Natural killer cell (primary cell): ENCODE measurements at regions not wholly inside any gene's neighbourhood (a gene's known extent, or its start where the extent isn't known, plus 50 kb on each side); places are given as distances from the start of the nearest gene placed in this dataset.

ENCODE experiments used
- ATAC-seq, 3 donors: fragments of 150-1000 bp in 2 of 3; fragments of 200-7000 bp in 1 of 3; cut with Tn5 transposase; 1 replicate in 1 of 3; 2 replicates in 2 of 3; pipeline ENCODE4 v1.10.0; 2021; ENCODE audit warnings: mild to moderate bottlenecking in 2 of 3, moderate library complexity in 2 of 3
- DNase-seq, 2 donors: peaks; one replicate each; pipeline versions ENCODE4 v3.0.0 to v3.0.0-alpha.2; 2013 to 2021; ENCODE audit warnings: mixed read lengths in 1 of 2
- H3K27ac ChIP-seq: one replicate; pipeline ENCODE4 v1.5.1; 2013; ENCODE audit warnings: mild to moderate bottlenecking, low read length
- H3K27me3 ChIP-seq: one replicate; pipeline ENCODE4 v1.6.1; 2013; ENCODE audit warnings: low read length; ENCODE audit not compliant: control insufficient read depth, insufficient read depth
- H3K36me3 ChIP-seq: one replicate; pipeline ENCODE4 v1.6.1; 2013; ENCODE audit warnings: low read length; ENCODE audit not compliant: control insufficient read depth, insufficient read depth
- H3K4me1 ChIP-seq: one replicate; pipeline ENCODE4 v1.6.1; 2013; ENCODE audit warnings: low read length; ENCODE audit not compliant: control insufficient read depth, insufficient read depth
- H3K4me3 ChIP-seq: one replicate; pipeline ENCODE4 v1.5.1; 2013; ENCODE audit warnings: low read length
- H3K9me3 ChIP-seq: one replicate; pipeline ENCODE4 v1.6.1; 2013; ENCODE audit warnings: low read length; ENCODE audit not compliant: control insufficient read depth, insufficient read depth
- H3K27ac Mint-ChIP-seq, 2 donors: one replicate each; pipeline ENCODE4 v1.8.0; 2022; ENCODE audit warnings: mild to moderate bottlenecking in 2 of 2, mixed read lengths in 2 of 2, moderate library complexity in 1 of 2
- H3K27me3 Mint-ChIP-seq, 2 donors: one replicate each; pipeline ENCODE4 v1.8.0; 2022; ENCODE audit warnings: low read depth in 2 of 2, mixed read lengths in 2 of 2
- H3K36me3 Mint-ChIP-seq: one replicate; pipeline ENCODE4 v1.8.0; 2022; ENCODE audit warnings: mixed read lengths
- H3K4me1 Mint-ChIP-seq, 2 donors: one replicate each; pipeline ENCODE4 v1.8.0; 2022; ENCODE audit warnings: mixed read lengths in 2 of 2
- H3K4me3 Mint-ChIP-seq: one replicate; pipeline ENCODE4 v1.8.0; 2022; ENCODE audit warnings: mild to moderate bottlenecking, moderate library complexity, mixed read lengths
- H3K9me3 Mint-ChIP-seq, 2 donors: one replicate each; pipeline ENCODE4 v1.8.0; 2022; ENCODE audit warnings: mixed read lengths in 2 of 2
- CTCF ChIP-seq: fragments of 200-600 bp; IDR thresholded peaks from one replicate; pipeline ENCODE4 v1.8.0; 2022; ENCODE audit warnings: antibody characterized with exemption
- WGBS: methylation state at CpG from one replicate; pipeline ENCODE4 v1.1.7; 2013; ENCODE audit warnings: missing lambda C conversion rate; ENCODE audit not compliant: insufficient coverage; 5-methylcytosine and 5-hydroxymethylcytosine counted together
- intact Hi-C: fragments of 100-400 bp; cut with micrococcal nuclease; formaldehyde crosslinking; loops from one replicate; pipeline ENCODE4 v1.14.2; 2022

DNA sequence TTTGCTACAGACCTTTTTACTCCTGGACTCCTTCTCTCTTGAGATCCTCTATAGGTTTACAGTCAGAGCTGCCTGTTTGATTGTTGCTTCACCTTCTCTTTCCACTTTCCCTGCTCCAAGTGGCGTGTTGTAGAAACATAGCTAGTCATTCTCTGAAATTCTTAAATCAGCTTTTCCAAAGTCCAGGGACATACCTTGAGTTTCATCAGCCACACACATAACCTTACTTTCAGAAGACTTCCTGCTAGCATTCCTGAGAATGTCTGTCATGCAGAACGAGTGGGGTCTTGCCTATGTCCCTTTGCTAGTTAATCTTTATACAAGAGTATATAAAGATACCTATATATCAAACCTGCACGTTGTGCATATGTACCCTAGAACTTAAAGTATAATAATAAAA is 230.3 kb upstream of the ZNF462 start:
- H3K36me3 ChIP-seq, result no peaks in the 10 kb centered on the region
- no peak for ATAC-seq
- 95% methylated on average over 1 of the region's 3 CpGs for WGBS

GRCh38 chr9:106634183-106634582 is 228.8 kb upstream of the ZNF462 start:
- Mint-ChIP-seq H3K27ac (no peak overlapping the region), H3K36me3 (no peaks in the 10 kb centered on the region), H3K4me1 (peaks cover 6 to 9% of the 10 kb centered on the region in 2 donors), H3K4me3 (no peak overlapping the region), H3K9me3 (peaks cover 0 to 2% of the 10 kb centered on the region in 2 donors), H3K27me3 (peaks cover 0 to 2% of the 10 kb centered on the region in 2 donors)
- Histone ChIP-seq H3K36me3 (no peaks in the 10 kb centered on the region), H3K27me3 (no peaks in the 10 kb centered on the region), H3K27ac (no peak overlapping the region), H3K4me3 (no peak overlapping the region), H3K9me3 (no peaks in the 10 kb centered on the region), H3K4me1 (no peaks in the 10 kb centered on the region)
- intact Hi-C loops, result no loop called here
- TF ChIP-seq CTCF, result no peak
- no peak for DNase-seq
- no peak for ATAC-seq
- no CpG with 5 or more reads among the region's 1 CpG for WGBS

More for the DNA sequence above, 230.3 kb upstream of the ZNF462 start:
- no peaks in the 10 kb centered on the region for H3K9me3 ChIP-seq
- H3K4me3 Mint-ChIP-seq, result no peak overlapping the region
- peaks cover 0 to 2% of the 10 kb centered on the region in 2 donors for H3K27me3 Mint-ChIP-seq
- no peaks in the 10 kb centered on the region for H3K36me3 Mint-ChIP-seq
- intact Hi-C loops, result no loop called here
- H3K4me1 ChIP-seq, result no peaks in the 10 kb centered on the region
- H3K4me3 ChIP-seq, result no peak overlapping the region
- H3K4me1 Mint-ChIP-seq, result no peaks in the 10 kb centered on the region
- DNase-seq, result no peak
- TF ChIP-seq CTCF, result no peak
- H3K27ac Mint-ChIP-seq, result no peak overlapping the region
- H3K27ac ChIP-seq, result no peak overlapping the region
- no peaks in the 10 kb centered on the region for H3K27me3 ChIP-seq
- peaks cover 0 to 2% of the 10 kb centered on the region in 2 donors for H3K9me3 Mint-ChIP-seq

DNA sequence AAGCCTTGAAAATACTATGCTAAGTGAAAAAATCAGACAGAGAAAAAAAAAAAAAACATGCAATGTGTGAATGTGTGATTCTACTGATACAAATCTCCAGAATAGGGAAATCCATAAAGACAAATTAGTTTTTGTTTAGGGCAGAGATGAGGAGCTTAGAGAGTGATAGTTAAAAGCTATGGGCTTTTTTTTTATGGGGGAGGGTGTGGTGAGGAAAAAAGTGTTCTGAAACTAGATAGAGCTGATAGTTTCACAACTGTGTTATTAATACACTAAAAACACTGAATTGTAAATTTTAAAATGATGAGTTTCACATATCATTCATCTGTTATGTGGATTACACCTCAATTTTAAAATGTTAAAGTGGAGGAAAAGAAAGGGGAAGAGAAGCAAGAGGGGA is 228.3 kb upstream of the ZNF462 start:
- Histone ChIP-seq H3K9me3 (no peaks in the 10 kb centered on the region), H3K27me3 (no peaks in the 10 kb centered on the region), H3K4me1 (no peaks in the 10 kb centered on the region), H3K36me3 (no peaks in the 10 kb centered on the region), H3K4me3 (no peak overlapping the region), H3K27ac (no peak overlapping the region)
- Mint-ChIP-seq H3K9me3 (peaks cover 0 to 2% of the 10 kb centered on the region in 2 donors), H3K27ac (no peak overlapping the region), H3K27me3 (peaks cover 0 to 2% of the 10 kb centered on the region in 2 donors), H3K36me3 (no peaks in the 10 kb centered on the region), H3K4me3 (no peak overlapping the region), H3K4me1 (peaks cover 6 to 9% of the 10 kb centered on the region in 2 donors)
- DNase-seq (no peak), ATAC-seq (no peak)
- no peak for TF ChIP-seq CTCF
- intact Hi-C loops, result no loop called here

GRCh38 chr9:106637486-106637885 is 225.5 kb upstream of the ZNF462 start:
- WGBS, result 95% methylated on average over 4 of the region's 4 CpGs
- Histone ChIP-seq H3K36me3 (no peaks in the 10 kb centered on the region), H3K4me1 (no peaks in the 10 kb centered on the region), H3K9me3 (no peaks in the 10 kb centered on the region), H3K27ac (no peak overlapping the region), H3K27me3 (no peaks in the 10 kb centered on the region), H3K4me3 (no peak overlapping the region)
- ATAC-seq (no peak), DNase-seq (no peak)
- Mint-ChIP-seq H3K27me3 (peaks cover 0 to 2% of the 10 kb centered on the region in 2 donors), H3K4me3 (no peak overlapping the region), H3K27ac (no peak overlapping the region), H3K9me3 (no peaks in the 10 kb centered on the region), H3K4me1 (peaks cover 10 to 13% of the 10 kb centered on the region in 2 donors), H3K36me3 (no peaks in the 10 kb centered on the region)
- TF ChIP-seq CTCF, result no peak
- intact Hi-C loops, result no loop called here
